HEK293 (cell line): ENCODE measurements at regions not wholly inside any gene's neighbourhood (a gene's known extent, or its start where the extent isn't known, plus 50 kb on each side); places are given as distances from the start of the nearest gene placed in this dataset.

Source experiments
- CTCF ChIA-PET: fragments of 350-600 bp; formaldehyde crosslinking; extraction: SDS; loops from one replicate; lab custom pipeline; 2021; ENCODE audit warnings: antibody characterized with exemption; lab: Yijun Ruan, JAX
- POLR2A ChIA-PET: fragments of 300-600 bp; formaldehyde crosslinking; extraction: SDS; loops from one replicate; lab custom pipeline; 2020; ENCODE audit warnings: antibody characterized with exemption, inconsistent platforms; lab: Yijun Ruan, JAX
- H3K27ac ChIP-seq: fragments of 200-500 bp; sonication (Bioruptor generic); 2 replicates; pipeline ENCODE4 v1.5.1; 2014; ENCODE audit warnings: low read depth, low read length, control low read depth, inconsistent platforms; ENCODE audit errors: extremely low read depth
- H3K36me3 ChIP-seq, 2 experiments: fragments of 200-500 bp in 1 of 2; sonication (Bioruptor generic) in 1 of 2; 1 replicate in 1 of 2; 2 replicates in 1 of 2; pipeline ENCODE4 v1.5.1; 2014 to 2017; ENCODE audit warnings: inconsistent platforms in 2 of 2, low read length in 2 of 2; ENCODE audit not compliant: control insufficient read depth in 2 of 2, insufficient read depth in 1 of 2
- H3K4me1 ChIP-seq: fragments of 200-500 bp; sonication (Bioruptor generic); 2 replicates; pipeline ENCODE4 v1.5.1; 2014; ENCODE audit warnings: mild to moderate bottlenecking, low read length, inconsistent platforms; ENCODE audit not compliant: control insufficient read depth, insufficient read depth
- H3K4me3 ChIP-seq: 2 replicates; pipeline ENCODE4 v1.5.1; 2011; ENCODE audit warnings: low read depth, mild to moderate bottlenecking, control low read depth, low read length, moderate library complexity
- H3K9me3 ChIP-seq: fragments of 200-500 bp; sonication (Bioruptor generic); 2 replicates; pipeline ENCODE4 v1.5.1; 2014; ENCODE audit warnings: low read depth, low read length, inconsistent platforms; ENCODE audit not compliant: control insufficient read depth, insufficient read depth
- KLF1 ChIP-seq: fragments of 450-650 bp; formaldehyde crosslinking; IDR thresholded peaks from 2 replicates; pipeline ENCODE4 v1.5.1; 2016; ENCODE audit warnings: missing biosample characterization, missing genetic modification characterization
- TSHZ1 ChIP-seq: fragments of 450-650 bp; formaldehyde crosslinking; IDR thresholded peaks from 2 replicates; pipeline ENCODE4 v1.5.1; 2016; ENCODE audit warnings: missing biosample characterization, missing genetic modification characterization, borderline replicate concordance
- ZBTB6 ChIP-seq: fragments of 450-650 bp; formaldehyde crosslinking; IDR thresholded peaks from 2 replicates; pipeline ENCODE4 v1.5.1; 2017; ENCODE audit warnings: missing biosample characterization, missing genetic modification characterization
- ZBTB7A ChIP-seq: fragments of 450-650 bp; formaldehyde crosslinking; IDR thresholded peaks from 2 replicates; pipeline ENCODE4 v1.5.1; 2016; ENCODE audit warnings: low read depth, missing biosample characterization, missing genetic modification characterization
- ZNF24 ChIP-seq: fragments of 450-650 bp; formaldehyde crosslinking; IDR thresholded peaks from 2 replicates; pipeline ENCODE4 v1.5.1; 2016; ENCODE audit warnings: missing biosample characterization, missing genetic modification characterization
- ZNF362 ChIP-seq: fragments of 450-650 bp; formaldehyde crosslinking; IDR thresholded peaks from 2 replicates; pipeline ENCODE4 v1.5.1; 2016; ENCODE audit warnings: missing biosample characterization, missing genetic modification characterization
- ZNF449 ChIP-seq: fragments of 450-650 bp; formaldehyde crosslinking; IDR thresholded peaks from 2 replicates; pipeline ENCODE4 v1.5.1; 2017; ENCODE audit warnings: missing biosample characterization, mild to moderate bottlenecking, missing genetic modification characterization, moderate library complexity
- ZNF518A ChIP-seq: fragments of 450-650 bp; formaldehyde crosslinking; conservative IDR thresholded peaks from 2 replicates; pipeline ENCODE4 v1.5.1; 2016; ENCODE audit warnings: low read depth, missing biosample characterization, missing genetic modification characterization
- ZNF629 ChIP-seq: fragments of 450-650 bp; formaldehyde crosslinking; IDR thresholded peaks from 2 replicates; pipeline ENCODE4 v1.5.1; 2017; ENCODE audit warnings: missing biosample characterization, missing genetic modification characterization
- ZSCAN23 ChIP-seq: fragments of 450-650 bp; formaldehyde crosslinking; IDR thresholded peaks from 2 replicates; pipeline ENCODE4 v1.5.1; 2016; ENCODE audit warnings: missing biosample characterization, missing genetic modification characterization

- no peak for TF ChIP-seq ZNF518A (tag by site-specific recombination)
- no peak for TF ChIP-seq ZBTB6 (tag by site-specific recombination)
- no peak for TF ChIP-seq ZBTB7A (tag by site-specific recombination)
- TF ChIP-seq TSHZ1 (tag by site-specific recombination): no peak
- no peak for TF ChIP-seq ZNF629 (tag by site-specific recombination)
- no peak for TF ChIP-seq ZNF362 (tag by site-specific recombination)
- TF ChIP-seq ZSCAN23 (tag by site-specific recombination): no peak
- no peak for TF ChIP-seq ZNF449 (tag by site-specific recombination)
Measured at GRCh38 chr2:120932881-120933280, 197.2 kb downstream of the GLI2 start (continued).

GRCh38 chr2:120933693-120934573 lies 198.3 kb downstream of the GLI2 start:
- TF ChIP-seq KLF1: peak; percentile 59
- no peak for TF ChIP-seq ZNF24 (tag by site-specific recombination)
- ChIA-PET CTCF (interaction anchor here (1.2 kb wide), 1 partner anchor 12 kb away, joined by 3 read pairs; no protein-coding TSS in a partner anchor), POLR2A (interaction anchor here (2.1 kb wide), 1 partner anchor 197 kb away, joined by 6 read pairs; no protein-coding TSS in a partner anchor)
- Histone ChIP-seq H3K4me3 (no peak overlapping the region), H3K9me3 (no peaks in the 10 kb centered on the region), H3K27ac (peak overlapping the region; percentile 16; the same call in 1 of the 2 replicates), H3K36me3 (peaks cover 0 to 7% of the 10 kb centered on the region in 2 experiments; a peak in 1 of 3 replicates), H3K4me1 (peaks cover 30% of the 10 kb centered on the region)
